Nephron (organoid): ENCODE measurements at regions not wholly inside any gene's neighbourhood (a gene's known extent, or its start where the extent isn't known, plus 50 kb on each side); places are given as distances from the start of the nearest gene placed in this dataset.

Experiments used
- H3K27ac Mint-ChIP-seq, 3 experiments: 2 replicates each; pipeline ENCODE4 v1.8.0; 2020; ENCODE audit warnings: mixed read lengths in 3 of 3, mild to moderate bottlenecking in 2 of 3, moderate library complexity in 1 of 3
- H3K27me3 Mint-ChIP-seq: 2 replicates; pipeline ENCODE4 v1.8.0; 2021; ENCODE audit warnings: low read depth, mild to moderate bottlenecking, moderate library complexity, mixed read lengths
- H3K36me3 Mint-ChIP-seq: 2 replicates; pipeline ENCODE4 v1.8.0; 2020; ENCODE audit warnings: low read depth, mixed read lengths
- H3K4me1 Mint-ChIP-seq: 2 replicates; pipeline ENCODE4 v1.8.0; 2020; ENCODE audit warnings: mixed read lengths
- H3K4me3 Mint-ChIP-seq, 3 experiments: 2 replicates each; pipeline ENCODE4 v1.8.0; 2020; ENCODE audit warnings: mild to moderate bottlenecking in 3 of 3, mixed read lengths in 3 of 3, moderate library complexity in 2 of 3
- H3K9me3 Mint-ChIP-seq: 2 replicates; pipeline ENCODE4 v1.8.0; 2020; ENCODE audit warnings: mixed read lengths
- TF ChIP-seq, protein P1 (sequence below), 3 experiments: fragments of 200-600 bp; sonication (generic); IDR thresholded peaks; one replicate each; pipeline ENCODE4 v1.5.0; 2021; ENCODE audit warnings: antibody characterized with exemption in 3 of 3; ENCODE audit not compliant: unreplicated experiment in 3 of 3

GRCh38 chr5:107085572-107085971, 585.2 kb downstream of the EFNA5 start:
- no peak overlapping the region for H3K27ac Mint-ChIP-seq
- no peak overlapping the region for H3K4me3 Mint-ChIP-seq
- TF ChIP-seq, protein P1, sequence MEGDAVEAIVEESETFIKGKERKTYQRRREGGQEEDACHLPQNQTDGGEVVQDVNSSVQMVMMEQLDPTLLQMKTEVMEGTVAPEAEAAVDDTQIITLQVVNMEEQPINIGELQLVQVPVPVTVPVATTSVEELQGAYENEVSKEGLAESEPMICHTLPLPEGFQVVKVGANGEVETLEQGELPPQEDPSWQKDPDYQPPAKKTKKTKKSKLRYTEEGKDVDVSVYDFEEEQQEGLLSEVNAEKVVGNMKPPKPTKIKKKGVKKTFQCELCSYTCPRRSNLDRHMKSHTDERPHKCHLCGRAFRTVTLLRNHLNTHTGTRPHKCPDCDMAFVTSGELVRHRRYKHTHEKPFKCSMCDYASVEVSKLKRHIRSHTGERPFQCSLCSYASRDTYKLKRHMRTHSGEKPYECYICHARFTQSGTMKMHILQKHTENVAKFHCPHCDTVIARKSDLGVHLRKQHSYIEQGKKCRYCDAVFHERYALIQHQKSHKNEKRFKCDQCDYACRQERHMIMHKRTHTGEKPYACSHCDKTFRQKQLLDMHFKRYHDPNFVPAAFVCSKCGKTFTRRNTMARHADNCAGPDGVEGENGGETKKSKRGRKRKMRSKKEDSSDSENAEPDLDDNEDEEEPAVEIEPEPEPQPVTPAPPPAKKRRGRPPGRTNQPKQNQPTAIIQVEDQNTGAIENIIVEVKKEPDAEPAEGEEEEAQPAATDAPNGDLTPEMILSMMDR (IDR thresholded peaks at IDR 0.05; ENCODE audit: unreplicated experiment in 3 of 3) = no peak
- H3K9me3 Mint-ChIP-seq = no peaks in the 10 kb centered on the region
- H3K27me3 Mint-ChIP-seq = no peaks in the 10 kb centered on the region
- no peaks in the 10 kb centered on the region for H3K36me3 Mint-ChIP-seq
- H3K4me1 Mint-ChIP-seq = peaks cover 21% of the 10 kb centered on the region

DNA sequence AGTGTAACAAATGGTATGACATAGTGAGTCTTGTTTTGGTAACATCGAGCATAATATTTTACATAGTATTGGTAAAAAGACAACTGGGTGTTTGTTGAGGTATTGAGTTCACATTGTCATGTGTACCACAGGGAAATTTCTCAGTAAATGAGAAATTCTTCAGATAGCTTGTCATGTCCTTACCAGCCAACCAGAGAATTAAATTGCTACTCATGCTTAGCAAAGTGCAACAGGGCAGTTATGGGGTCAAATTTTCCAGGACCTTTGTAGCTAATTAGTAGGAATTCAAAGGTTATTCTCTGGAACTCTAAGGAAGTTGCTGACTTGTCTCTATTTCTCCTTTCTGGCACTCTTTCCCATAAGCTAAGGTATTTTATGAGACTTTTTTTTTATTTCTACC, 595.7 kb downstream of the EFNA5 start:
- no peaks in the 10 kb centered on the region for H3K27me3 Mint-ChIP-seq
- peaks cover 35% of the 10 kb centered on the region for H3K9me3 Mint-ChIP-seq
- peaks cover 8% of the 10 kb centered on the region for H3K4me1 Mint-ChIP-seq
- H3K27ac Mint-ChIP-seq = peak overlapping the region in 2 of 3 experiments; percentile 38 to 83
- peaks cover 24% of the 10 kb centered on the region for H3K36me3 Mint-ChIP-seq
- TF ChIP-seq, protein P1 (IDR thresholded peaks at IDR 0.05; ENCODE audit: unreplicated experiment in 3 of 3) = no peak
- H3K4me3 Mint-ChIP-seq = no peak overlapping the region

DNA sequence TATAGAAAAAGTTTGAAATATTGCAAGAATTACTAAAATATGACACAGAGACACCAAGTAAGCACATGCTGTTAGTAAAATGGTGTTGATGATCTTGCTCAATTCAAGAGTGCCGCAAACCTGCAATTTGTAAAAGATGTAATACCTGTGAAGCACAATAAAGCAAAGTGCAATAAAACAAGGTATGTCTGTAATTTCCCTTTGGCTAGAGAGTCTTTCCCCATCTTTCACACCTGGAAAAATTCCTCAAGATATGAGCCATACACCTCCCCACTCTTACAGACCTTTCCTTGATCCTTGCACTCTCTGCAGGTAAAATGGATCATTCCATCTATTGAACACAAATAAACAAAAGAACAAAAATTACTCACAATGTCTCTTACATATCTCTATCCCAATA, 597.8 kb downstream of the EFNA5 start:
- no peak overlapping the region for H3K4me3 Mint-ChIP-seq
- peaks cover 24% of the 10 kb centered on the region for H3K36me3 Mint-ChIP-seq
- no peaks in the 10 kb centered on the region for H3K27me3 Mint-ChIP-seq
- H3K9me3 Mint-ChIP-seq = peaks cover 37% of the 10 kb centered on the region
- no peak overlapping the region for H3K27ac Mint-ChIP-seq
- H3K4me1 Mint-ChIP-seq = peaks cover 8% of the 10 kb centered on the region
- TF ChIP-seq, protein P1 (IDR thresholded peaks at IDR 0.05; ENCODE audit: unreplicated experiment in 3 of 3) = no peak

DNA sequence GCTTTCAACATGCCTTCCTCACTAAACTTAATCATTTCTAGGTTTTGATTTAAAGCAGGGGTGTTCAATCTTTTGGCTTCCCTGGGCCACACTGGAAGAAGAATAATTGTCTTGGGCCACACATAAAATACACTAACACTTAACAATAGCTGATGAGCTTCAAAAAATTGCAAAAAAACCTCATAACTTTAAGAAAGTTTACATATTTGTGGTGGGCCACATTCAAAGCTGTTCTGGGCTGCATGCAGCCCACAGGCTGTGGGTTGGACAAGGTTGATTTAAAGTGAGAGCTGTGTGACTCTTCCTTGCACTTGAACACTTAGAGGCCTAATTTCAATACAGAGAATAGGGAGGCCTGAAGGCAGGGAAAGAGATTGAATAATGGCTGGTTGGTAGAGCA, 598.3 kb downstream of the EFNA5 start:
- Mint-ChIP-seq H3K36me3 (peaks cover 24% of the 10 kb centered on the region), H3K4me3 (no peak overlapping the region), H3K27ac (no peak overlapping the region), H3K4me1 (peaks cover 8% of the 10 kb centered on the region), H3K27me3 (no peaks in the 10 kb centered on the region), H3K9me3 (peaks cover 37% of the 10 kb centered on the region)
- TF ChIP-seq, protein P1 (IDR thresholded peaks at IDR 0.05; ENCODE audit: unreplicated experiment in 3 of 3) = no peak

- Mint-ChIP-seq H3K4me1 (no peaks in the 10 kb centered on the region), H3K36me3 (peaks cover 19% of the 10 kb centered on the region), H3K27me3 (no peaks in the 10 kb centered on the region), H3K27ac (no peak overlapping the region), H3K4me3 (no peak overlapping the region), H3K9me3 (peaks cover 30% of the 10 kb centered on the region)
- TF ChIP-seq, protein P1 (IDR thresholded peaks at IDR 0.05; ENCODE audit: unreplicated experiment in 3 of 3) = no peak
These were observed 602.0 kb downstream of the EFNA5 start for GRCh38 chr5:107068782-107069181.

- Mint-ChIP-seq H3K27ac (peak overlapping the region in 1 of 3 experiments; percentile 23), H3K9me3 (peaks cover 18% of the 10 kb centered on the region), H3K36me3 (peaks cover 12% of the 10 kb centered on the region), H3K4me3 (no peak overlapping the region), H3K27me3 (no peaks in the 10 kb centered on the region), H3K4me1 (no peaks in the 10 kb centered on the region)
- TF ChIP-seq, protein P1 (IDR thresholded peaks at IDR 0.05; ENCODE audit: unreplicated experiment in 3 of 3) = no peak
These were observed 603.3 kb downstream of the EFNA5 start for GRCh38 chr5:107067395-107067794.
